ENCODE measurements at regions not wholly inside any gene's neighbourhood (a gene's known extent, or its start where the extent isn't known, plus 50 kb on each side); places are given as distances from the start of the nearest gene placed in this dataset.

GRCh38 chr5:63111891-63112290 lies 533.3 kb downstream of the LRRC70 start:
- Histone ChIP-seq H2BK20ac (ENCODE audit: low read length) (no peak overlapping the region), H3K18ac (ENCODE audit: extremely low read depth, low read length) (no peak overlapping the region), H4K91ac (replicated peaks; ENCODE audit: insufficient read length, low read length) (no peak overlapping the region), H3K4me2 (ENCODE audit: insufficient read depth in 1 of 2, low read depth in 2 of 2, low read length in 2 of 2) (no peak overlapping the region), H2AFZ (ENCODE audit: low read length) (no peak overlapping the region), H3K9me3 (ENCODE audit: insufficient read depth in 2 of 2, low read depth in 1 of 2, low read length in 1 of 2) (no peaks in the 10 kb centered on the region), H3K4me1 (replicated peaks in 1 of 4; ENCODE audit: control insufficient read depth in 3 of 4, insufficient read depth in 4 of 4, low read length in 3 of 4) (no peaks in the 10 kb centered on the region), H4K20me1 (replicated peaks in 1 of 2; ENCODE audit: control insufficient read depth in 1 of 2, insufficient read depth in 2 of 2, low read length in 2 of 2) (no peaks in the 10 kb centered on the region), H3K27me3 (replicated peaks in 1 of 4; ENCODE audit: control insufficient read depth in 3 of 4, extremely low read depth in 1 of 4, insufficient read depth in 3 of 4, low read length in 3 of 4) (no peaks in the 10 kb centered on the region), H2AK5ac (ENCODE audit: low read depth, low read length) (no peak overlapping the region), H3K23me2 (ENCODE audit: low read depth, low read length) (no peaks in the 10 kb centered on the region), H3K9ac (replicated peaks in 1 of 4; ENCODE audit: extremely low read depth in 1 of 4, low read depth in 3 of 4, low read length in 3 of 4) (no peak overlapping the region), H3K79me1 (ENCODE audit: low read depth, low read length) (no peaks in the 10 kb centered on the region), H2BK12ac (ENCODE audit: low read depth, low read length) (no peak overlapping the region), H2BK5ac (ENCODE audit: low read depth, low read length) (no peak overlapping the region), H3K4ac (replicated peaks; ENCODE audit: insufficient read length, low read depth, low read length) (no peak overlapping the region), H2BK120ac (replicated peaks; ENCODE audit: low read depth, low read length) (no peak overlapping the region), H3K36me3 (ENCODE audit: control insufficient read depth in 2 of 4, insufficient read depth in 4 of 4, low read length in 3 of 4) (no peaks in the 10 kb centered on the region), H4K5ac (ENCODE audit: insufficient read length, low read depth, low read length) (no peak overlapping the region), H2BK15ac (ENCODE audit: low read length) (no peak overlapping the region), H3K23ac (ENCODE audit: insufficient read length) (no peak overlapping the region), H3K27ac (ENCODE audit: low read depth, low read length) (no peak overlapping the region), H4K8ac (ENCODE audit: extremely low read depth, insufficient read depth, low read length) (no peak overlapping the region), H3K56ac (replicated peaks; ENCODE audit: insufficient read length, low read depth, low read length) (no peak overlapping the region), H3K14ac (ENCODE audit: insufficient read length) (no peak overlapping the region), H3K79me2 (ENCODE audit: control insufficient read depth in 1 of 2, insufficient read depth in 2 of 2, low read length in 2 of 2) (no peaks in the 10 kb centered on the region), H3K4me3 (ENCODE audit: extremely low read depth in 1 of 4, insufficient read depth in 2 of 4, low read depth in 3 of 4, low read length in 4 of 4) (no peak overlapping the region)
- POLR2A ChIA-PET (ENCODE audit: partially characterized antibody) = no interaction called here
- CTCF ChIA-PET (ENCODE audit: partially characterized antibody) = no interaction called here
- DNase-seq (ENCODE audit: low read depth in 1 of 2, low spot score in 2 of 2) (no peak), FAIRE-seq (no peak)
- TF ChIP-seq EGR1 (IDR thresholded peaks at IDR 0.05; ENCODE audit: borderline replicate concordance, low read depth, low read length) = no peak
- no peak for TF ChIP-seq RBBP5 (IDR thresholded peaks at IDR 0.05; ENCODE audit: borderline replicate concordance, low read depth, low read length)
- no peak for TF ChIP-seq POLR2A (IDR thresholded peaks at IDR 0.05; ENCODE audit: control extremely low read depth in 1 of 2, low read depth in 2 of 2, low read length in 2 of 2)
- TF ChIP-seq HDAC6 (IDR thresholded peaks at IDR 0.05; ENCODE audit: low read depth, low read length) = no peak
- TF ChIP-seq SUZ12 (IDR thresholded peaks at IDR 0.05; ENCODE audit: low read length) = no peak

All from H1 (cell line).